HPDE6-E6E7 (cell line): ENCODE measurements at regions not wholly inside any gene's neighbourhood (a gene's known extent, or its start where the extent isn't known, plus 50 kb on each side); places are given as distances from the start of the nearest gene placed in this dataset.
"Not testable (repeated sequence)": the region's sequence is repeated elsewhere in the genome, so short reads cannot be mapped to it uniquely, and the experiment has no call there.

Experiments used
- DNase-seq: peaks from one replicate; pipeline ENCODE4 v3.0.0; 2011; ENCODE audit warnings: missing footprints; ENCODE audit errors: extremely low spot score

GRCh38 chrX:3842822-3843521 is 129.5 kb upstream of the PRKX start:
- DNase-seq: not testable (repeated sequence)

- DNase-seq: not testable (repeated sequence)
These were observed 125.3 kb upstream of the PRKX start for GRCh38 chrX:3838754-3839153.

DNA sequence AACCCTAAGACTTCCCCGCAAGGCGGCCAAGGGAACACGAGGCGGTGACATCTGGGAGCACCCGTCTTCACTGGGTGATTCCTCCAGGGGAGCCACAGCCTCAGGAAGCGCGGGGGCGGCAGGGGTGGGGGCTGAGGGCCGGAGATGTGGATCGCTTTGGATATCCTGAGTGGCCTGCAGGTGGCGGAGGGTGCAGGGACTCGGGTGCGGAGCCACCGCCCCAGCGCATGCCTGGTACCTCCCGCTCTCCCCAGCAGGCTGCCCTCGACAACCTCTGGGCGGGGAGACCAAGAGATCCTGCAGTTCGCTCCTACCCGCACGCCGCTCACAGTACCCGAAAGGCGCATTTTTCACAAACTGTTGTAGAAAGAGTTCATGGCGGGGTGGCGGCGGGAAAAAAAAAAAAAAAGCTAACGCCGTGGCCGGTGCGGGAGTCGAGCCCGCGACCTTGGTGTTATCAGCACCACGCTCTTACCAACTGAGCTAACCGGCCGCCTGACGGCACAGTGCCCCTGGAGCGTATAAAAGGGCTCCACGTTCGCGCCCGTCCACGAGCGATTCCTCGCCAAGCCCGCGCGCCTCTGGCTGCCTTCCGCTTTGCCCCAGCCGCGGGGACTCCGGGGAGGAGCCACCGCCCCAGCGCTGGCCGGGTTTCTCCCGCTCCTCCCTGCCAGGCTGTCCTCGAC is 124.7 kb upstream of the PRKX start:
- not testable (repeated sequence) for DNase-seq

DNA sequence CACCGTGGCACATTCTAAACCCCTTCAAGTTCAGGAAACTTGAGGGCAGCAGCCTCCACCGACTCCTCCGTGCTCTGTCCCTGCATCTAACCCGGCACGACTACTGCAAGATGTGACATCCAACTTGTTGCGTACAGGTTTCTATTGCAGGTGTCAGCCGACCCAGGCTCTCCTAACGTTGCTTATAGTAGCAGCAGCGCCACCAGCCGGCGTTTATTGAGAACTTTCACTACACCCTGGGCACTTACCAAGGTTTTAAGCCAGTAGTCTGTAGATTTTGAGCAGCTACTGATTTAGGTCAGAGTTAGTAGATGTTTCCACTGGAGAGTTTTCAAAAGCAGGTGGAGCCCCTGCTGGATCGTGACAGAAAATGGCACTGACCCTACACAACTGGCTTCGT is 123.8 kb upstream of the PRKX start:
- not testable (repeated sequence) for DNase-seq

DNA sequence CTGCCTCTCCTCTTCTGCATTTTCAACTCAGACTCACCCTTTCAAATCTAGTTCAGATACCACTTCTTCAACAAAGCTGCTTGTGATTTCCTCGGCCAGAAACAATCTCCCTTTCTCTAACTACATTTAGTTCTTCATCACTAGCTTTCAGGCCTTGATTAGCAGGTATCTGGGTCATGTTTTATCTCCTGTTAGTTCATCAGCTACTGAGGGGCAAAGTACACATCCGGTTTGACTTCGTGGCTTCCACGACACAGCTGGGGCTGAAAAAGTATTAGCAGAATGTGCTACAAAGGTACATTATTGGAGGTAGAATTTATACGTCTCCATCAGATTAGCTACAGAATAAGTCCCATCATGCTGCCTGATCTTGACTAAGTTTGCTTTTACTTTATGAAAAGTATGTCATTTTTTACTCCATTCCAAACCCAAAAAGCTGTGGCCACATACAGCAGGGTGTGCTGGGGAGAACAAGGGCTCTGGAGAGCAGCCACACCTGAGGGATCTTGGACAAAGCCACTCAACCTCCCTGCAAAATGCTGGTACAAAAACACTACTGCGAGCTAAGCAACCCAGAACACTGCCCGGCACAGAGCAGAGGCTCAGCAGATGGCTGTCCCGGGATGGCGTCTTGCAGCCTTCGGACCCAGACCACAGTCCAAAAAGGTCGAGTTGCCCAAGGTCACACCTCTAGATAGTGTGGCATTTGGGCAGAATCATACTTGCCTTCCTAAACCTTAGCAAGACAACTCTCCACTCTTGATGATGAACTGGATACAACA is 120.5 kb upstream of the PRKX start:
- DNase-seq: not testable (repeated sequence)

DNA sequence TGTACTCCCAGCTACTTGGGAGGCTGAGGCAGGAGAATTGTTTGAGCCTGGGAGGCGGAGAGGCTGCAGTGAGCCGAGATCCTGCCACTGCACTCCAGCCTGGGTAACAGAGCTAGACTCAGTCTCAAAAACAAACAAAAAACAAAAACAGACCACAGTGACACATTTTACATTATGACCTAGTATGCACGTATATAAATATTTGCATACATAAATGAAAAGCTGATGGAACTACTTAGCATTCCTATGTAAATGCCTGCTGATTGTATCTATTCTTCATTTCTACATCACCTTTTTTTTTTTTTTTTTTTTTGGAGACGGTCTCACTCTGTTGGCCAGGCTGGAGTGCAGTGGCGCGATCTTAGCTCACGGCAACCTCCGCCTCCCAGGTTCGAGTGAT is 116.6 kb upstream of the PRKX start:
- not testable (repeated sequence) for DNase-seq

- DNase-seq: not testable (repeated sequence)
These were observed 115.6 kb upstream of the PRKX start for GRCh38 chrX:3829041-3829531.

DNA sequence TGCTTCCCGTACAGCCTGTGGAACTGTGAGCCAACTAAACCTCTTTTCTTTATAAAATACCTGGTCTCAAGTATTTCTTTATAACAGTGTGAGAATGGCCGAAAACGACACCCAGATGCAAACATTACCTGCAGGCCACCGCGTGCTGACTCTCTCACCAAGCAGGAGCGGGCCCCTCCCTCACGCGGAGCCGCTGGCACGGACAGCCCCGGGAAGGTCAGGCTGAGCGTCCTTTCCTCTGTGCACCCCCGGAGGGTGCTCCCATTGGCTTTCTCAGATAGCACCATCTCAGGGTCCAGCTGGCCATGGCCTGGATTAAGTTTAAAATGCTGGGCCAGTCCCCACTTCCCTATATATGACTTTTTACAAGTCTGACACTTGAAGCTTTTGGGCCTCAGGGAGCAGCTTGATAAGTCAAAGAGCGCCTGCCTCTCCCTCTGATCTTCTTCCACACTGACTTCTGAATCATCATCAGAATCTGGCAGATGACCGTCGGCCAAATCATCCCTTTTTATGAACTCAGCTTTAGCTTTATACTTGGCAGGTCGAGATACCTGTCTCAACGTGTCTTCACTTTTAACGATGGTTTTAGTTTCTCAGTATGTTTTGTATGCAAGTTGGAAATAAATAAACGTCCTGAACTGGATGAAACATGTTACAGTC is 115.1 kb upstream of the PRKX start:
- DNase-seq: not testable (repeated sequence)

- DNase-seq: not testable (repeated sequence)
These were observed 110.6 kb upstream of the PRKX start for GRCh38 chrX:3824008-3824407.

DNA sequence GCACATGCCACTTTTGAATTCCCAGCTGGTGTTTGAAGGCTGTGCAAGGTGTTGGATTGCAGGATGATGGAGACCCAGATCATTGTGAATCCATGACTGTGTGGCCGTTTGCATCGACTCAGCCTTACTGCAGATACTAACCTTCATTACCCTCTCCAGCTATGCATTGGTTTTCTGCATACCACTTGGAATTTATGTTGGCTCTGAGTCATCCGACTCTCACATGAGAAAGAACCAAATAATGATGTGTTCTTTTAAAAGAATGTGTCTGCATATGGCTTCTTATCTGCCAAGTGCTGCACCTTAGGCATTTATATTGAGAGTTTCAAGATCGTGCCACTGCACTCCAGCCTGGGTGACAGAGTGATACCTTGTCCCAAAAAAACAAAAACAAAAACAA is 106.7 kb upstream of the PRKX start:
- DNase-seq: no peak

GRCh38 chrX:3817480-3817879 is 104.0 kb upstream of the PRKX start:
- not testable (repeated sequence) for DNase-seq

DNA sequence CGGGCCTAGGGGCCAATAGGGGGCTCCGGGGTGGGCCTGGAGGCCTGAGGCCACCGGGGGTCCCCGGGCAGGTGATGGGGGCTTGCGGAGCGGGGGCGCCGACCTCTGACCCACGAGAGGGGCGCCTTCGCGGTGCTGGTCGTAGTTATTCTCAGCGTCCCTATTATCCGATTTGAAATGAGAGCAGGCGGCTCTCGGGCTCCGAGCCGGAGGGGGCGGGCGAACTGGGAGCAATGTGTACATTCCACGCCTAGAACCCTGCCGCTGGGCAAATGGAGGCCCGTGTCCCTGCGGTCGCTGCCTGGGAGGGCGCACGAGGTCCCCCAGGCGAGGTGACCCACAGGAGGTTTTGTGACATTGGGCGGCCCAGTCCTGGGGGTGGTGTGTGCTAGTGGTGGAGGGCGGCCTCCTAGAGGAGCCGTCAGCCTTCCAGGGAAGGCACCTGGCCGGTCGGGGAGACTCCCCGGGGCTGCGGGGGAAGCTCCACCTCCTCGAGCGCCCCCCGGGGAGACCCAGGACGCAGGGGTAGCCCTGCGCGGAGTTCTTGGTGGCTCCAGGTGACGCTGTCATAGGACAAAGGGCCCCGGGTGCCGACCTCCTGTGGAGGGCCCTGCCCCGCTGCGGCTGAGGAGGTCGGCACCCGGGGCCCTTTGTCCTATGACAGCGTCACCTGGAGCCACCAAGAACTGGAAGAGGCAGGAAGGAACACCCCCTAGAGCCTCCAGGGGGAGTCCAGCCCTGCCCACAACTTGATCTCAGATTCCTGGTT is 102.6 kb upstream of the PRKX start:
- no peak for DNase-seq

GRCh38 chrX:3811331-3812311 is 98.2 kb upstream of the PRKX start:
- no peak for DNase-seq

DNA sequence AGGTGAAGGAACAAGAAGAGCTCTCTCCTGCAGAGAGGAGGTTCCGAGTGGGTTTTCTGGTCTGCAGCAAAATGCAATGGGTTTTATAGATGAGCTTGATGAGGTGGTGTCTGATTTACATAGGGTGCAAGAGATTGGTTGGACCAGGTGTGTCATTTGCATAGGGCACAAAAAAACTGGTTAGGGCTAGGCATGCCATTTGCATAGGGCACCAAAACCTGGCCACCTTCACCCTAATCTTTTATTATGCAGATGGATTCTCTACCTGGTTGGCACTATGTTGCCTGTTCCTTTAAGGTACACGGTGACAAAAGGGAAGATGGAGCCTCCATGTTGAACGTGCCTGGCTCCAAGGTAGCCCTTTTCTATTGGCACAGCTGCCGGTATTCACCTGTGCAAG is 94.5 kb upstream of the PRKX start:
- DNase-seq: no peak

- DNase-seq: no peak
These were observed 93.2 kb upstream of the PRKX start for GRCh38 chrX:3806630-3807029.

DNA sequence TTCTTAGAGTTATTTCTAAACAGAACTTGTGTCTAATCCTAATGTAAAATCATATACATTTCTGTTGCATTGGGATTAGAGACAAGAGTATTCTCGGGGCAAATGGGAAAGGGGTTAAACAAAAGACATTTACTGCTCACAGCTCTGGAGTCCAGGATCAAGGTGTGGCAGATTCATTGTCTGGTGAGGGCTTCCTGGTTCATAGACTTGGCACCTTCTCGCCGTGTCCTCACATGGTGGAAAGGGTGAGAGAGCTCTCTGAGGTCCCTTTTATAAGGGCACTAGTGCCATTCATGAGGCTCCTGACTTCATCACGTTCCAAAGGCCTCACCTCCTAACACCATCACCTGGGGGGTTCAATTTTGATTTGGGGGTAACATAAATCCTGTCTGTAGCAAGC is 90.3 kb upstream of the PRKX start:
- DNase-seq: no peak

GRCh38 chrX:3803305-3803704 is 89.9 kb upstream of the PRKX start:
- no peak for DNase-seq

DNA sequence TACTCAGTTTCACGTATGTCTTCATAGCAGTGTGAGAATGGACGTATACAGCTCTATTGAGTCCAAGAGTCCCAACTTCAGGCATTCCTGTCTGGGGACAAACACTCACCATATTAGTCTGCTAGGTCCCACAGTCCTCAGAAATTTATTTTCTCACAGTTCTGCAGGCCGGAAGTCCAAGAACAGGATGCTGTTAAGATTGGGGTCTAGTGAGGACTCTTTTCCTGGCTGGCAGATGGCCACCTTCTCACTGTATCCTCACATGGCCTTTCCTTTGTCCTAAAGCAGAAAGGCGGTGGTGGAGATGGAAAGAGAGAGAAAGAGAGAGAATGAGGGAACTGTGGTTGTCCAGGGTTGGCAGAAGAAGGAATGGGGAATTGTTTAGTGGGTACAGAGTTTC is 82.0 kb upstream of the PRKX start:
- DNase-seq: not testable (repeated sequence)

DNA sequence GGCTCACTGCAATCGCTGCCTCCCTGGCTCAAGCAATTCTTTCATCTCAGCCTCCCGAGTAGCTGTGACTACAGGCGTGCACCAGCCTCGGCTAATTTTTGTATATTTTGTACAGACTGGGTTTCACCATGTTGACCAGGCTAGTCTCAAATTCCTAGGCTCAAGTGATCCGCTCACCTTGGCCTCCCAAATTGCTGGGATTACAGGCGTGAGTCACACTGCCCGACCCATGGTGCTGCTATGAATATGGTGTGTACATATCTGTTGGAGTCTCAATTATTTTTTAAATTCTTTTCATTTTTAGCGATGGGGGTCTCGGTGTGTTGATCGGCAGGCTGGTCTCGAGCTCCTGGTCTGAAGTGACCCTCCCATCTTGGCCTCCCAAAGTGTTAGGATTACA is 78.0 kb upstream of the PRKX start:
- no peak for DNase-seq
